SU-DHL-6 (cell line): ENCODE measurements at regions not wholly inside any gene's neighbourhood (a gene's known extent, or its start where the extent isn't known, plus 50 kb on each side); places are given as distances from the start of the nearest gene placed in this dataset.

Source experiments
- H2AFZ ChIP-seq: fragments of 200-600 bp; sonication (generic); 2 replicates; pipeline ENCODE4 v1.6.1; 2014; ENCODE audit warnings: low read depth, mild to moderate bottlenecking, moderate library complexity, mixed read lengths, antibody characterized with exemption, low read length; ENCODE audit not compliant: severe bottlenecking
- H3F3A ChIP-seq: fragments of 200-600 bp; shearing (Covaris generic); 2 replicates; pipeline ENCODE4 v1.6.0; 2016; ENCODE audit warnings: antibody characterized with exemption, mild to moderate bottlenecking; ENCODE audit not compliant: insufficient read depth
- H3K27ac ChIP-seq: fragments of 200-600 bp; sonication (generic); 2 replicates; pipeline ENCODE4 v1.5.1; 2016; ENCODE audit warnings: low read depth, mild to moderate bottlenecking, low read length, moderate library complexity, mixed read lengths
- H3K27me3 ChIP-seq: fragments of 200-600 bp; sonication (generic), shearing (Covaris generic); 2 replicates; pipeline ENCODE4 v1.6.0; 2014; ENCODE audit warnings: mild to moderate bottlenecking, low read length
- H3K36me3 ChIP-seq: fragments of 200-600 bp; sonication (generic); 2 replicates; pipeline ENCODE4 v1.6.1; 2014; ENCODE audit warnings: mild to moderate bottlenecking, low read length, mixed read lengths
- H3K4me2 ChIP-seq: fragments of 300-600, 200-600 bp; shearing (Covaris generic), sonication (generic); 2 replicates; pipeline ENCODE4 v1.6.0; 2014; ENCODE audit warnings: low read length, low read depth, mild to moderate bottlenecking; ENCODE audit not compliant: poor library complexity, severe bottlenecking
- H3K4me3 ChIP-seq: fragments of 200-600 bp; sonication (generic); 2 replicates; pipeline ENCODE4 v1.5.1; 2014; ENCODE audit warnings: antibody characterized with exemption, low read length, mild to moderate bottlenecking, mixed read lengths; ENCODE audit not compliant: insufficient read depth, poor library complexity, severe bottlenecking
- H3K79me2 ChIP-seq: fragments of 200-600 bp; sonication (generic); 2 replicates; pipeline ENCODE4 v1.6.1; 2014; ENCODE audit warnings: mild to moderate bottlenecking, low read length, moderate library complexity; ENCODE audit not compliant: insufficient read depth
- H3K9ac ChIP-seq: fragments of 200-600 bp; sonication (generic); 2 replicates; pipeline ENCODE4 v1.7.0; 2014; ENCODE audit warnings: mild to moderate bottlenecking, low read length
- H3K9me2 ChIP-seq: fragments of 200-600 bp; sonication (generic); replicated peaks from 2 replicates; pipeline ENCODE4 v1.6.1; 2014; ENCODE audit warnings: low read length; ENCODE audit not compliant: insufficient read depth
- H3K9me3 ChIP-seq: fragments of 200-600 bp; sonication (generic); 2 replicates; pipeline ENCODE4 v1.6.1; 2014; ENCODE audit warnings: low read length, mixed read lengths; ENCODE audit not compliant: insufficient read depth
- H4K20me1 ChIP-seq: fragments of 200-600 bp; sonication (generic); 2 replicates; pipeline ENCODE4 v1.6.1; 2014; ENCODE audit warnings: low read depth, mild to moderate bottlenecking, antibody characterized with exemption, low read length, moderate library complexity, mixed read lengths
- EZH2phosphoT487 ChIP-seq: fragments of 200-600 bp; sonication (generic), shearing (Covaris generic); conservative IDR thresholded peaks from 2 replicates; pipeline ENCODE4 v1.6.1; 2018; ENCODE audit warnings: mild to moderate bottlenecking, antibody characterized with exemption, low read length, moderate library complexity, mixed read lengths
- TF ChIP-seq, protein P1 (sequence below): fragments of 200-600 bp; sonication (generic); IDR thresholded peaks from one replicate; pipeline ENCODE4 v1.5.1; 2017; ENCODE audit warnings: antibody characterized with exemption, mild to moderate bottlenecking, low read length, moderate library complexity; ENCODE audit not compliant: insufficient read depth, poor library complexity, severe bottlenecking

GRCh38 chr7:26608402-26608801 lies 256.0 kb downstream of the SKAP2 start:
- Histone ChIP-seq H4K20me1 (no peaks in the 10 kb centered on the region), H3K27me3 (no peaks in the 10 kb centered on the region), H3F3A (no peaks in the 10 kb centered on the region), H3K4me2 (no peak overlapping the region), H3K27ac (no peak overlapping the region), H3K4me3 (no peak overlapping the region), H3K9me3 (no peaks in the 10 kb centered on the region), H2AFZ (no peak overlapping the region), H3K36me3 (no peaks in the 10 kb centered on the region), H3K9ac (no peak overlapping the region), H3K9me2 (no peaks in the 10 kb centered on the region), H3K79me2 (no peaks in the 10 kb centered on the region)
- no peak for TF ChIP-seq EZH2phosphoT487
- TF ChIP-seq, protein P1, sequence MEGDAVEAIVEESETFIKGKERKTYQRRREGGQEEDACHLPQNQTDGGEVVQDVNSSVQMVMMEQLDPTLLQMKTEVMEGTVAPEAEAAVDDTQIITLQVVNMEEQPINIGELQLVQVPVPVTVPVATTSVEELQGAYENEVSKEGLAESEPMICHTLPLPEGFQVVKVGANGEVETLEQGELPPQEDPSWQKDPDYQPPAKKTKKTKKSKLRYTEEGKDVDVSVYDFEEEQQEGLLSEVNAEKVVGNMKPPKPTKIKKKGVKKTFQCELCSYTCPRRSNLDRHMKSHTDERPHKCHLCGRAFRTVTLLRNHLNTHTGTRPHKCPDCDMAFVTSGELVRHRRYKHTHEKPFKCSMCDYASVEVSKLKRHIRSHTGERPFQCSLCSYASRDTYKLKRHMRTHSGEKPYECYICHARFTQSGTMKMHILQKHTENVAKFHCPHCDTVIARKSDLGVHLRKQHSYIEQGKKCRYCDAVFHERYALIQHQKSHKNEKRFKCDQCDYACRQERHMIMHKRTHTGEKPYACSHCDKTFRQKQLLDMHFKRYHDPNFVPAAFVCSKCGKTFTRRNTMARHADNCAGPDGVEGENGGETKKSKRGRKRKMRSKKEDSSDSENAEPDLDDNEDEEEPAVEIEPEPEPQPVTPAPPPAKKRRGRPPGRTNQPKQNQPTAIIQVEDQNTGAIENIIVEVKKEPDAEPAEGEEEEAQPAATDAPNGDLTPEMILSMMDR = no peak

GRCh38 chr7:26609082-26609481 lies 255.3 kb downstream of the SKAP2 start:
- no peaks in the 10 kb centered on the region for H3F3A ChIP-seq
- no peak overlapping the region for H2AFZ ChIP-seq
- no peaks in the 10 kb centered on the region for H3K79me2 ChIP-seq
- TF ChIP-seq, protein P1 = no peak
- TF ChIP-seq EZH2phosphoT487 = no peak
- no peaks in the 10 kb centered on the region for H3K9me2 ChIP-seq
- H3K9me3 ChIP-seq = no peaks in the 10 kb centered on the region
- no peak overlapping the region for H3K9ac ChIP-seq
- H3K36me3 ChIP-seq = no peaks in the 10 kb centered on the region
- no peaks in the 10 kb centered on the region for H3K27me3 ChIP-seq
- H3K4me3 ChIP-seq = no peak overlapping the region
- no peak overlapping the region for H3K27ac ChIP-seq
- no peak overlapping the region for H3K4me2 ChIP-seq
- no peaks in the 10 kb centered on the region for H4K20me1 ChIP-seq

DNA sequence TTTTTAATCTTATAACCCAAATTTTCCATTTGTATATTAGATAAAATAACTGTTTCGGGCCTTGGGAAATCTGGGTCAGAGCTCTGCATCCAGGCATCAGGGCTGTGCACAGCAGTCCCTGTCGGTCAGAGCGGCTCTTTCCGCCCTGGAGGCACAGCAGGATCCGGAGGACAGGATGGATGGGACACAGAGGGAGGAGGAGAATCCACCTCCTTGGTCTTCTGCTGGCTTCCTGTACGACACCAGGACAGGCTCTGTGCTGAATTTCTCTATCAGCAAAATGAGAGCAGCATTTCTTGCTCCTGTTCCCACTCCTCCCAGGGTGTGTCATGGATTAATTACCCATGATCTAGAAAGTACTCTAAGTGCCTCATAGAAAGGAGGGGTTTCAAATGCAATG lies 254.9 kb downstream of the SKAP2 start:
- H3K36me3 ChIP-seq = no peaks in the 10 kb centered on the region
- H3K4me2 ChIP-seq = no peak overlapping the region
- no peak overlapping the region for H3K9ac ChIP-seq
- H3K9me2 ChIP-seq = no peaks in the 10 kb centered on the region
- no peaks in the 10 kb centered on the region for H3F3A ChIP-seq
- no peaks in the 10 kb centered on the region for H3K27me3 ChIP-seq
- H4K20me1 ChIP-seq = no peaks in the 10 kb centered on the region
- no peak for TF ChIP-seq EZH2phosphoT487
- TF ChIP-seq, protein P1 = no peak
- no peak overlapping the region for H3K4me3 ChIP-seq
- no peak overlapping the region for H3K27ac ChIP-seq
- no peaks in the 10 kb centered on the region for H3K9me3 ChIP-seq
- no peaks in the 10 kb centered on the region for H3K79me2 ChIP-seq
- no peak overlapping the region for H2AFZ ChIP-seq

GRCh38 chr7:26612742-26613141 lies 251.6 kb downstream of the SKAP2 start:
- TF ChIP-seq, protein P1 = no peak
- no peak for TF ChIP-seq EZH2phosphoT487
- Histone ChIP-seq H3K27ac (no peak overlapping the region), H3K9me2 (no peaks in the 10 kb centered on the region), H3K27me3 (no peaks in the 10 kb centered on the region), H3K9ac (no peak overlapping the region), H3K9me3 (no peaks in the 10 kb centered on the region), H3K36me3 (no peaks in the 10 kb centered on the region), H4K20me1 (no peaks in the 10 kb centered on the region), H2AFZ (no peak overlapping the region), H3K4me3 (no peak overlapping the region), H3K4me2 (no peak overlapping the region), H3K79me2 (no peaks in the 10 kb centered on the region), H3F3A (no peaks in the 10 kb centered on the region)
